A549 (cell line): ENCODE measurements at regions not wholly inside any gene's neighbourhood (a gene's known extent, or its start where the extent isn't known, plus 50 kb on each side); places are given as distances from the start of the nearest gene placed in this dataset.

Experiments
- CTCF ChIP-seq: fragments of >200 bp; sonication (Bioruptor Twin); formaldehyde crosslinking; IDR thresholded peaks from 3 replicates; pipeline ENCODE4 v1.5.1; 2016
- HDAC2 ChIP-seq: fragments of 200-600 bp; sonication (generic); IDR thresholded peaks from 2 replicates; pipeline ENCODE4 v1.6.1; 2016
- HOXA7 ChIP-seq: fragments of 250-450 bp; sonication (Bioruptor Pico); IDR thresholded peaks from 2 replicates; pipeline ENCODE4 v1.5.0; 2020; ENCODE audit warnings: mild to moderate bottlenecking, moderate library complexity
- NPAS2 ChIP-seq: fragments of 250-450 bp; sonication (Bioruptor Pico); IDR thresholded peaks from 2 replicates; pipeline ENCODE4 v1.8.0; 2022; ENCODE audit warnings: mild to moderate bottlenecking, moderate library complexity, borderline replicate concordance
- RAD21 ChIP-seq, 2 experiments: fragments of >200 bp in 1 of 2; sonication (Bioruptor Twin) in 1 of 2; formaldehyde crosslinking in 1 of 2; IDR thresholded peaks in 1 of 2; conservative IDR thresholded peaks in 1 of 2; 2 replicates in 1 of 2; 3 replicates in 1 of 2; pipeline ENCODE4 v1.6.1; 2012 to 2018; ENCODE audit warnings: inconsistent platforms in 1 of 2
- RFX5 ChIP-seq: fragments of 450-650 bp; IDR thresholded peaks from 2 replicates; pipeline ENCODE4 v1.7.1; 2014; ENCODE audit warnings: antibody characterized with exemption, mild to moderate bottlenecking, moderate library complexity
- TFCP2L1 ChIP-seq: fragments of 250-450 bp; sonication (Bioruptor Pico); IDR thresholded peaks from 2 replicates; pipeline ENCODE4 v1.5.0; 2021; ENCODE audit warnings: mild to moderate bottlenecking

GRCh38 chr2:830419-831224, 120.0 kb upstream of the SNTG2 start:
- no peak for TF ChIP-seq RFX5
- TF ChIP-seq HDAC2 = no peak
- TF ChIP-seq NPAS2 (CRISPR knock-in tag) = no peak
- no peak for TF ChIP-seq HOXA7 (CRISPR knock-in tag)
- no peak for TF ChIP-seq TFCP2L1
- TF ChIP-seq CTCF = no peak
- no peak for TF ChIP-seq RAD21 (conservative IDR thresholded peaks at IDR 0.05 in 1 of 2, IDR thresholded peaks at IDR 0.05 in 1 of 2)
